Heart left ventricle (tissue), 13 donors: ENCODE measurements at regions not wholly inside any gene's neighbourhood (a gene's known extent, or its start where the extent isn't known, plus 50 kb on each side); places are given as distances from the start of the nearest gene placed in this dataset.
"Not testable (repeated sequence)": the region's sequence is repeated elsewhere in the genome, so short reads cannot be mapped to it uniquely, and the experiment has no call there.

Source experiments
- CTCF ChIP-seq, 12 donors: fragments of 200-600 bp; sonication (generic) in 4 of 12; IDR thresholded peaks; one replicate each; pipeline versions ENCODE4 v1.5.0 to v1.8.0; 2018 to 2022; ENCODE audit warnings: antibody characterized with exemption in 12 of 12, mild to moderate bottlenecking in 5 of 12
- POLR2A ChIP-seq, 2 donors: fragments of 450-650 bp; IDR thresholded peaks; one replicate each; pipeline ENCODE4 v1.6.1; 2017; ENCODE audit warnings: antibody characterized with exemption in 2 of 2, mild to moderate bottlenecking in 2 of 2, moderate library complexity in 2 of 2
- donor health status: ischemic (EF 13 %, LVEDD 7.1; RV severe dilation, severe dysfunction).
- donor health status: DM: no; HTN: yes; CAD: no.
- donor health status: DM: no; HTN: no; CAD: no.
- donor health status: ischemic (EF 25% LVEDD 6.9; RV normal size, moderate dysfunction).
- donor health status: ischemic (EF 25% LVEDD 5.7; RV mildly dilated, moderate dysfunction).
- donor health status: ischemic (EF 35%, LVEDD 5.7; RV mildly dilated, moderate dysfunction).
- donor health status: nonischemic (EF 11% LVEDD 7.7; RV severe dilation, severe dysfunction).
- donor health status: DM: yes; HTN: yes; CAD: no.
- donor health status: PGD.
- donor health status: ischemic (EF 29% LVEDD 5.4; RV normal size, mild dysfunction).
- donor health status: nonischemic (EF 23%, LVEDD 6.1; RV moderate dilation, normal function).

DNA sequence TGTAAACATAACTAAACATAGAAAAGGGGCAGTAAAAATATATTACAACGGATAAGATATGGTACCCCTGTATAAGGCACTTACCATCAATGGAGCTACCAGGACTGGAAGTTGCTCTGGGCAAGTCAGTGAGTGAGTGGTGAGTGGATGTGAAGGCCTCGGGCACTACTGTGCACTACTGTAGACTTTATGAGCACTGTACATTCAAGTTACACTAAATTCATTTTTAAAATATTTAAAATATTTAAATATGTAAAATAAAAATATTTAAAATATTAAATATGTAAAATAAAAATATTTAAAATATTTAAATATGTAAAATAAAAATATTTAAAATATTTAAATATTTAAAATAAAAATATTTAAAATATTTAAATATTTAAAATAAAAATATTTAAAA lies 73.6 kb downstream of the KLF15 start:
- TF ChIP-seq POLR2A, CTCF (IDR thresholded peaks at IDR 0.05): not testable (repeated sequence)
